ENCODE measurements at regions not wholly inside any gene's neighbourhood (a gene's known extent, or its start where the extent isn't known, plus 50 kb on each side); places are given as distances from the start of the nearest gene placed in this dataset.

- Histone ChIP-seq H3K36me3 (no peaks in the 10 kb centered on the region), H3K27me3 (no peaks in the 10 kb centered on the region), H3K4me3 (no peak overlapping the region), H3K9me3 (no peaks in the 10 kb centered on the region), H3K4me1 (no peaks in the 10 kb centered on the region), H3K27ac (no peak overlapping the region)
- no peak for TF ChIP-seq CTCF (IDR thresholded peaks at IDR 0.05)
- no peak for DNase-seq
- intact Hi-C loops (cut with DNase I; ENCODE audit: low total_unique reads): no loop called here
Measured at GRCh38 chr5:2542026-2542425, 209.5 kb downstream of the IRX2 start.

GRCh38 chr5:2538169-2538568 is 213.3 kb downstream of the IRX2 start:
- intact Hi-C loops (cut with DNase I; ENCODE audit: low total_unique reads): no loop called here
- no peak for TF ChIP-seq CTCF (IDR thresholded peaks at IDR 0.05)
- peaks cover 0 to 7% (median 0%) of the 10 kb centered on the region in 3 donors for H3K9me3 ChIP-seq
- no peaks in the 10 kb centered on the region for H3K27me3 ChIP-seq
- no peaks in the 10 kb centered on the region for H3K36me3 ChIP-seq
- no peaks in the 10 kb centered on the region for H3K4me1 ChIP-seq
- no peak overlapping the region for H3K27ac ChIP-seq
- no peak overlapping the region for H3K4me3 ChIP-seq
- no peak for DNase-seq

- peaks cover 0 to 7% (median 0%) of the 10 kb centered on the region in 3 donors for H3K9me3 ChIP-seq
- no peaks in the 10 kb centered on the region for H3K36me3 ChIP-seq
- no peaks in the 10 kb centered on the region for H3K4me1 ChIP-seq
- H3K27me3 ChIP-seq: no peaks in the 10 kb centered on the region
- no peak for TF ChIP-seq CTCF (IDR thresholded peaks at IDR 0.05)
- DNase-seq: no peak
- no peak overlapping the region for H3K4me3 ChIP-seq
- intact Hi-C loops (cut with DNase I; ENCODE audit: low total_unique reads): no loop called here
- no peak overlapping the region for H3K27ac ChIP-seq
Measured at GRCh38 chr5:2537378-2538145, 213.9 kb downstream of the IRX2 start.

- no peaks in the 10 kb centered on the region for H3K4me1 ChIP-seq
- no peaks in the 10 kb centered on the region for H3K27me3 ChIP-seq
- H3K27ac ChIP-seq: no peak overlapping the region
- no peak for DNase-seq
- intact Hi-C loops (cut with DNase I; ENCODE audit: low total_unique reads): no loop called here
- H3K36me3 ChIP-seq: no peaks in the 10 kb centered on the region
- H3K9me3 ChIP-seq: peaks cover 0 to 7% (median 0%) of the 10 kb centered on the region in 3 donors
- no peak overlapping the region for H3K4me3 ChIP-seq
- TF ChIP-seq CTCF (IDR thresholded peaks at IDR 0.05): no peak
Measured at GRCh38 chr5:2536632-2537377, 214.7 kb downstream of the IRX2 start.

- Histone ChIP-seq H3K27me3 (no peaks in the 10 kb centered on the region), H3K4me3 (no peak overlapping the region), H3K4me1 (no peaks in the 10 kb centered on the region), H3K36me3 (no peaks in the 10 kb centered on the region), H3K9me3 (peaks cover 0 to 7% (median 0%) of the 10 kb centered on the region in 3 donors), H3K27ac (no peak overlapping the region)
- no peak for DNase-seq
- intact Hi-C loops (cut with DNase I; ENCODE audit: low total_unique reads): no loop called here
- TF ChIP-seq CTCF (IDR thresholded peaks at IDR 0.05): no peak
Measured at GRCh38 chr5:2534970-2535369, 216.5 kb downstream of the IRX2 start.

Data from tibial artery (tissue), 4 donors.